ENCODE measurements at regions not wholly inside any gene's neighbourhood (a gene's known extent, or its start where the extent isn't known, plus 50 kb on each side); places are given as distances from the start of the nearest gene placed in this dataset.

- no peak overlapping the region for H3K4me3 ChIP-seq (ENCODE audit: low read depth, low read length)
- CTCF ChIA-PET, result interaction anchor here (0.7 to 1.5 kb wide), 2 partner anchors 382 to 1572 kb away, joined by 3 to 6 read pairs; no protein-coding TSS in a partner anchor
- H3K4me1 ChIP-seq (ENCODE audit: control insufficient read depth, insufficient read depth, low read length), result no peaks in the 10 kb centered on the region
- peak; percentile 80; the same call in 1 of the 2 replicates for TF ChIP-seq TRIM28 (IDR thresholded peaks at IDR 0.05; ENCODE audit: borderline replicate concordance, low read length)
- TF ChIP-seq FEZF1 (tag by site-specific recombination; IDR thresholded peaks at IDR 0.05), result no peak
- TF ChIP-seq ZNF169 (tag by site-specific recombination; IDR thresholded peaks at IDR 0.05), result no peak
- TF ChIP-seq ZNF529 (tag by site-specific recombination; IDR thresholded peaks at IDR 0.05; ENCODE audit: insufficient replicate concordance), result peak; percentile 88
- POLR2A ChIA-PET, result no interaction called here
- H3K27ac ChIP-seq (ENCODE audit: extremely low read depth, low read depth, low read length), result no peak overlapping the region
- H3K9me3 ChIP-seq (ENCODE audit: control insufficient read depth, insufficient read depth, low read depth, low read length), result no peaks in the 10 kb centered on the region
- no peaks in the 10 kb centered on the region for H3K36me3 ChIP-seq (ENCODE audit: control insufficient read depth in 2 of 2, insufficient read depth in 1 of 2, low read length in 2 of 2)
Observed at GRCh38 chr4:110381784-110382183, 94.2 kb upstream of the ENPEP start.

- CTCF ChIA-PET, result interaction anchor here (0.8 kb wide), 1 partner anchor 138 kb away, joined by 3 read pairs; no protein-coding TSS in a partner anchor
Observed at GRCh38 chr4:110372485-110372884, 103.5 kb upstream of the ENPEP start.

GRCh38 chr4:110371016-110371770, 104.8 kb upstream of the ENPEP start:
- H3K9me3 ChIP-seq (ENCODE audit: control insufficient read depth, insufficient read depth, low read depth, low read length), result no peaks in the 10 kb centered on the region
- no peaks in the 10 kb centered on the region for H3K36me3 ChIP-seq (ENCODE audit: control insufficient read depth in 2 of 2, insufficient read depth in 1 of 2, low read length in 2 of 2)
- ChIA-PET POLR2A (no interaction called here), CTCF (interaction anchor here (0.7 kb wide), 1 partner anchor 1796 kb away, joined by 3 read pairs; no protein-coding TSS in a partner anchor)
- no peak overlapping the region for H3K4me3 ChIP-seq (ENCODE audit: low read depth, low read length)
- H3K4me1 ChIP-seq (ENCODE audit: control insufficient read depth, insufficient read depth, low read length), result no peaks in the 10 kb centered on the region
- H3K27ac ChIP-seq (ENCODE audit: extremely low read depth, low read depth, low read length), result no peak overlapping the region
- TF ChIP-seq FEZF1 (tag by site-specific recombination; IDR thresholded peaks at IDR 0.05), result no peak
- TF ChIP-seq KLF16 (tag by site-specific recombination; IDR thresholded peaks at IDR 0.05), result no peak
- no peak for TF ChIP-seq ZBTB21 (tag by site-specific recombination; IDR thresholded peaks at IDR 0.05)
- TF ChIP-seq ZFP69B (tag by site-specific recombination; IDR thresholded peaks at IDR 0.05), result no peak
- TF ChIP-seq ZNF335 (tag by site-specific recombination; conservative IDR thresholded peaks at IDR 0.05), result no peak
- no peak for TF ChIP-seq GLIS2 (tag by site-specific recombination; IDR thresholded peaks at IDR 0.05)
- TF ChIP-seq ZBTB44 (tag by site-specific recombination; IDR thresholded peaks at IDR 0.05), result no peak
- no peak for TF ChIP-seq ZNF549 (tag by site-specific recombination; IDR thresholded peaks at IDR 0.05)
- no peak for TF ChIP-seq HOXC10 (CRISPR knock-in tag; IDR thresholded peaks at IDR 0.05)
- TF ChIP-seq ZNF362 (tag by site-specific recombination; IDR thresholded peaks at IDR 0.05), result no peak
- no peak for TF ChIP-seq ZNF555 (tag by site-specific recombination; conservative IDR thresholded peaks at IDR 0.05)
- no peak for TF ChIP-seq AEBP2 (tag by site-specific recombination; IDR thresholded peaks at IDR 0.05; ENCODE audit: borderline replicate concordance)
- no peak for TF ChIP-seq PBX3 (CRISPR knock-in tag; IDR thresholded peaks at IDR 0.05)
- TF ChIP-seq ZNF426 (tag by site-specific recombination; IDR thresholded peaks at IDR 0.05), result no peak
- no peak for TF ChIP-seq ZNF239 (tag by site-specific recombination; IDR thresholded peaks at IDR 0.05)

More at GRCh38 chr4:110372485-110372884, 103.5 kb upstream of the ENPEP start:
- H3K4me3 ChIP-seq (ENCODE audit: low read depth, low read length), result no peak overlapping the region
- TF ChIP-seq HIC1 (tag by site-specific recombination; IDR thresholded peaks at IDR 0.05) (no peak), ZBTB17 (tag by site-specific recombination; IDR thresholded peaks at IDR 0.05) (no peak), MEIS1 (CRISPR knock-in tag; IDR thresholded peaks at IDR 0.05; ENCODE audit: borderline replicate concordance) (no peak)
- no peak overlapping the region for H3K27ac ChIP-seq (ENCODE audit: extremely low read depth, low read depth, low read length)
- no peaks in the 10 kb centered on the region for H3K4me1 ChIP-seq (ENCODE audit: control insufficient read depth, insufficient read depth, low read length)
- H3K9me3 ChIP-seq (ENCODE audit: control insufficient read depth, insufficient read depth, low read depth, low read length), result no peaks in the 10 kb centered on the region
- POLR2A ChIA-PET, result no interaction called here
- no peaks in the 10 kb centered on the region for H3K36me3 ChIP-seq (ENCODE audit: control insufficient read depth in 2 of 2, insufficient read depth in 1 of 2, low read length in 2 of 2)
